ENCODE measurements at regions not wholly inside any gene's neighbourhood (a gene's known extent, or its start where the extent isn't known, plus 50 kb on each side); places are given as distances from the start of the nearest gene placed in this dataset.

DNA sequence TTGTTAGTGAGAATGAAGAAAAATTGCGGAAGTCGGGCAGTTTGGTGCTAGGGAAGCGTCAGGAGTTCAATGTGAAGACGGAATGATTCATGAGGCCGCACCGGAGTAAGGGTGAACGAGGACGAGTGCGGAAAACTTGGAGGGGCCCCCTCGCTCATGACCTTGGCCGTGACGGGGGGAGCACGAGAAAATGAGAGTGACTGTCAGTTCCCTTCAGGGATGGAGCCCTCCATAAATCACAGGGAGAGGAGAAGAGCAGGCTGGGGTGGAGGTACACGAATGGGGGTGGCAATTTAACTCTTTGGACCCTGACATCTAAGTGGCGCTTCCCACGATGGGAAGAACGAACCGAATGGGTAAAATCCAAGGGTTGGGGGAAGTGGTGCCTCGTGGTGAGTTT lies 486.4 kb downstream of the TSHZ3 start:
- TF ChIP-seq, protein P1, sequence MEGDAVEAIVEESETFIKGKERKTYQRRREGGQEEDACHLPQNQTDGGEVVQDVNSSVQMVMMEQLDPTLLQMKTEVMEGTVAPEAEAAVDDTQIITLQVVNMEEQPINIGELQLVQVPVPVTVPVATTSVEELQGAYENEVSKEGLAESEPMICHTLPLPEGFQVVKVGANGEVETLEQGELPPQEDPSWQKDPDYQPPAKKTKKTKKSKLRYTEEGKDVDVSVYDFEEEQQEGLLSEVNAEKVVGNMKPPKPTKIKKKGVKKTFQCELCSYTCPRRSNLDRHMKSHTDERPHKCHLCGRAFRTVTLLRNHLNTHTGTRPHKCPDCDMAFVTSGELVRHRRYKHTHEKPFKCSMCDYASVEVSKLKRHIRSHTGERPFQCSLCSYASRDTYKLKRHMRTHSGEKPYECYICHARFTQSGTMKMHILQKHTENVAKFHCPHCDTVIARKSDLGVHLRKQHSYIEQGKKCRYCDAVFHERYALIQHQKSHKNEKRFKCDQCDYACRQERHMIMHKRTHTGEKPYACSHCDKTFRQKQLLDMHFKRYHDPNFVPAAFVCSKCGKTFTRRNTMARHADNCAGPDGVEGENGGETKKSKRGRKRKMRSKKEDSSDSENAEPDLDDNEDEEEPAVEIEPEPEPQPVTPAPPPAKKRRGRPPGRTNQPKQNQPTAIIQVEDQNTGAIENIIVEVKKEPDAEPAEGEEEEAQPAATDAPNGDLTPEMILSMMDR (conservative IDR thresholded peaks at IDR 0.05; ENCODE audit: low read length) = no peak
- no peak for TF ChIP-seq EZH2phosphoT487 (IDR thresholded peaks at IDR 0.05; ENCODE audit: borderline replicate concordance, low read depth, low read length)
